Left renal cortex interstitium (tissue), 4 donors: ENCODE measurements at regions not wholly inside any gene's neighbourhood (a gene's known extent, or its start where the extent isn't known, plus 50 kb on each side); places are given as distances from the start of the nearest gene placed in this dataset.

Experiments
- DNase-seq, 4 donors: peaks; one replicate each; pipeline ENCODE4 v3.0.0-alpha.2; 2013; ENCODE audit warnings: low read depth in 4 of 4, low spot score in 2 of 4, missing footprints in 1 of 4

GRCh38 chr18:67574749-67575148 lies 58.2 kb upstream of the DSEL start:
- no peak for DNase-seq

GRCh38 chr18:67568166-67568565 lies 51.6 kb upstream of the DSEL start:
- DNase-seq: no peak
